ENCODE measurements at regions not wholly inside any gene's neighbourhood (a gene's known extent, or its start where the extent isn't known, plus 50 kb on each side); places are given as distances from the start of the nearest gene placed in this dataset.
A peak's percentile ranks its signal among the peaks of the same experiment; 100 is the strongest.
"Not testable (repeated sequence)": the region's sequence is repeated elsewhere in the genome, so short reads cannot be mapped to it uniquely, and the experiment has no call there.

GRCh38 chr3:194054961-194055360 is 81.0 kb upstream of the HES1 start:
- no peak for DNase-seq
- Histone ChIP-seq H3K9me3 (peaks cover 6 to 22% (median 16%) of the 10 kb centered on the region in 8 donors), H3K36me3 (no peaks in the 10 kb centered on the region), H3K27me3 (replicated peaks in 1 of 7) (peaks cover 0 to 19% (median 0%) of the 10 kb centered on the region in 7 donors), H3K4me1 (peaks cover 4 to 18% (median 13%) of the 10 kb centered on the region in 6 donors), H3K4me3 (no peak overlapping the region), H3K27ac (no peak overlapping the region)
- 71 to 96% (median 92%) methylated on average over 3 of the region's 3 CpGs for WGBS, 5 donors
- no peak for TF ChIP-seq POLR2A (IDR thresholded peaks at IDR 0.05)
- no peak for TF ChIP-seq CTCF (IDR thresholded peaks at IDR 0.05 in 8 of 11, conservative IDR thresholded peaks at IDR 0.05 in 3 of 11)
- TF ChIP-seq POLR2AphosphoS5 (IDR thresholded peaks at IDR 0.05): no peak
- intact Hi-C loops (cut with DNase I; ENCODE audit: low total_unique reads): no loop called here

GRCh38 chr3:194056323-194056722 is 79.6 kb upstream of the HES1 start:
- H3K4me1 ChIP-seq: peaks cover 4 to 18% (median 13%) of the 10 kb centered on the region in 6 donors
- WGBS, 5 donors: 75 to 90% (median 88%) methylated on average over 15 of the region's 15 CpGs
- H3K4me3 ChIP-seq; DNase-seq; intact Hi-C loops (cut with DNase I; ENCODE audit: low total_unique reads); H3K36me3 ChIP-seq; H3K27ac ChIP-seq; H3K9me3 ChIP-seq: not testable (repeated sequence)
- H3K27me3 ChIP-seq (replicated peaks in 1 of 7): peaks cover 0 to 19% (median 0%) of the 10 kb centered on the region in 7 donors

- peaks cover 0 to 3% (median 0%) of the 10 kb centered on the region in 8 donors for H3K9me3 ChIP-seq
- intact Hi-C loops (cut with DNase I; ENCODE audit: low total_unique reads): no loop called here
- peaks cover 0 to 19% (median 0%) of the 10 kb centered on the region in 7 donors for H3K27me3 ChIP-seq (replicated peaks in 1 of 7)
- 94 to 96% (median 95%) methylated on average over 16 of the region's 16 CpGs for WGBS, 5 donors
- no peak overlapping the region for H3K27ac ChIP-seq
- DNase-seq: no peak
- peaks cover 4 to 18% (median 13%) of the 10 kb centered on the region in 6 donors for H3K4me1 ChIP-seq
- H3K4me3 ChIP-seq: no peak overlapping the region
- H3K36me3 ChIP-seq: no peaks in the 10 kb centered on the region
- TF ChIP-seq POLR2A (IDR thresholded peaks at IDR 0.05) (no peak), CTCF (IDR thresholded peaks at IDR 0.05 in 8 of 11, conservative IDR thresholded peaks at IDR 0.05 in 3 of 11) (no peak), POLR2AphosphoS5 (IDR thresholded peaks at IDR 0.05) (no peak)
Observed at GRCh38 chr3:194056731-194057415, 79.1 kb upstream of the HES1 start.

- TF ChIP-seq POLR2A (IDR thresholded peaks at IDR 0.05) (no peak), POLR2AphosphoS5 (IDR thresholded peaks at IDR 0.05) (no peak), CTCF (IDR thresholded peaks at IDR 0.05 in 8 of 11, conservative IDR thresholded peaks at IDR 0.05 in 3 of 11) (no peak)
- Histone ChIP-seq H3K9me3 (no peaks in the 10 kb centered on the region), H3K4me1 (peaks cover 4 to 18% (median 13%) of the 10 kb centered on the region in 6 donors), H3K36me3 (no peaks in the 10 kb centered on the region), H3K27me3 (replicated peaks in 1 of 7) (peaks cover 0 to 19% (median 0%) of the 10 kb centered on the region in 7 donors), H3K4me3 (peak overlapping the region in 7 of 8 donors; percentile 8 to 64 (median 21)), H3K27ac (peak overlapping the region in 1 of 8 donors; percentile 24)
- intact Hi-C loops (cut with DNase I; ENCODE audit: low total_unique reads): no loop called here
- DNase-seq: no peak
- 50 to 62% (median 52%) methylated on average over 8 of the region's 8 CpGs for WGBS, 5 donors
Observed at GRCh38 chr3:194057570-194058188, 78.3 kb upstream of the HES1 start.
